ENCODE measurements at regions not wholly inside any gene's neighbourhood (a gene's known extent, or its start where the extent isn't known, plus 50 kb on each side); places are given as distances from the start of the nearest gene placed in this dataset.

- DNase-seq (ENCODE audit: low spot score), result no peak
These were observed 661.5 kb upstream of the ADGRL4 start for GRCh38 chr1:79667848-79668696.

GRCh38 chr1:79667166-79667565 is 660.6 kb upstream of the ADGRL4 start:
- DNase-seq (ENCODE audit: low spot score), result no peak

GRCh38 chr1:79663916-79664315 is 657.4 kb upstream of the ADGRL4 start:
- DNase-seq (ENCODE audit: low spot score), result no peak

GRCh38 chr1:79662596-79662995 is 656.1 kb upstream of the ADGRL4 start:
- no peak for DNase-seq (ENCODE audit: low spot score)

- no peak for DNase-seq (ENCODE audit: low spot score)
These were observed 653.6 kb upstream of the ADGRL4 start for GRCh38 chr1:79660129-79660528.

GRCh38 chr1:79657951-79658658 is 651.6 kb upstream of the ADGRL4 start:
- DNase-seq (ENCODE audit: low spot score), result no peak

GRCh38 chr1:79655876-79656275 is 649.3 kb upstream of the ADGRL4 start:
- no peak for DNase-seq (ENCODE audit: low spot score)

- DNase-seq (ENCODE audit: low spot score), result no peak
These were observed 645.9 kb upstream of the ADGRL4 start for GRCh38 chr1:79652426-79652825.

- DNase-seq (ENCODE audit: low spot score), result no peak
These were observed 641.6 kb upstream of the ADGRL4 start for GRCh38 chr1:79648126-79648525.

GRCh38 chr1:79646880-79647279 is 640.4 kb upstream of the ADGRL4 start:
- no peak for DNase-seq (ENCODE audit: low spot score)

GRCh38 chr1:79638382-79638781 is 631.9 kb upstream of the ADGRL4 start:
- DNase-seq (ENCODE audit: low spot score), result no peak

- DNase-seq (ENCODE audit: low spot score), result no peak
These were observed 626.9 kb upstream of the ADGRL4 start for GRCh38 chr1:79633456-79633855.

GRCh38 chr1:79629414-79629813 is 622.9 kb upstream of the ADGRL4 start:
- no peak for DNase-seq (ENCODE audit: low spot score)

GRCh38 chr1:79617777-79618176 is 611.2 kb upstream of the ADGRL4 start:
- no peak for DNase-seq (ENCODE audit: low spot score)

- no peak for DNase-seq (ENCODE audit: low spot score)
These were observed 608.2 kb upstream of the ADGRL4 start for GRCh38 chr1:79614762-79615161.

- DNase-seq (ENCODE audit: low spot score), result no peak
These were observed 607.6 kb upstream of the ADGRL4 start for GRCh38 chr1:79614106-79614505.

GRCh38 chr1:79613046-79613445 is 606.5 kb upstream of the ADGRL4 start:
- no peak for DNase-seq (ENCODE audit: low spot score)

GRCh38 chr1:79604490-79605198 is 598.1 kb upstream of the ADGRL4 start:
- DNase-seq (ENCODE audit: low spot score), result no peak

GRCh38 chr1:79603843-79604242 is 597.3 kb upstream of the ADGRL4 start:
- DNase-seq (ENCODE audit: low spot score), result no peak

GRCh38 chr1:79599257-79599656 is 592.7 kb upstream of the ADGRL4 start:
- DNase-seq (ENCODE audit: low spot score), result no peak

GRCh38 chr1:79595931-79596330 is 589.4 kb upstream of the ADGRL4 start:
- no peak for DNase-seq (ENCODE audit: low spot score)

- DNase-seq (ENCODE audit: low spot score), result no peak
These were observed 587.7 kb upstream of the ADGRL4 start for GRCh38 chr1:79594121-79594698.

All from activated CD4-positive, alpha-beta T cell treated with anti-CD3 and anti-CD28 coated beads, Interleukin-2, Interleukin-4, amounts not matched to agents 100 ng/mL and 50 ng/mL, durations not matched to agents 16 hours and 8 hours (primary cell).